IMR-90 (cell line): ENCODE measurements at regions not wholly inside any gene's neighbourhood (a gene's known extent, or its start where the extent isn't known, plus 50 kb on each side); places are given as distances from the start of the nearest gene placed in this dataset.

Experiments
- ATAC-seq: fragments of 200-7000 bp; cut with Tn5 transposase; 2 replicates; pipeline ENCODE4 v1.9.1; 2020; ENCODE audit warnings: low read depth, mild to moderate bottlenecking, moderate library complexity
- BruUV-seq: library from RNA; stranded (reverse); fragments of 400-500 nt; replicated peaks from 2 replicates; lab custom pipeline; 2021; lab: Mats Ljungman, UMichigan
- CTCF ChIA-PET: fragments of 300-600 bp; formaldehyde crosslinking; extraction: SDS; loops from one replicate; lab custom pipeline; 2021; ENCODE audit warnings: antibody characterized with exemption; lab: Yijun Ruan, JAX
- POLR2A ChIA-PET: fragments of 300-600 bp; sonication (Branson Sonifier 250); formaldehyde crosslinking; loops from one replicate; lab custom pipeline; 2022; ENCODE audit warnings: antibody characterized with exemption; ENCODE audit not compliant: unreplicated experiment; lab: Charles Lee
- DNase-seq: peaks from one replicate; pipeline ENCODE4 v3.0.0; 2013
- H2AFZ ChIP-seq: replicated peaks from 2 replicates; pipeline ENCODE3; 2013; ENCODE audit warnings: low read length, mild to moderate bottlenecking; ENCODE audit not compliant: poor library complexity
- H2AK5ac ChIP-seq: 2 replicates; pipeline ENCODE4 v1.6.1; 2013; ENCODE audit warnings: low read depth, low read length, inconsistent platforms
- H2AK9ac ChIP-seq: replicated peaks from 2 replicates; pipeline ENCODE3; 2013; ENCODE audit warnings: mild to moderate bottlenecking, low read depth, low read length, moderate library complexity; ENCODE audit not compliant: poor library complexity
- H2BK120ac ChIP-seq: 2 replicates; pipeline ENCODE4 v1.6.1; 2013; ENCODE audit warnings: low read depth, low read length, inconsistent platforms
- H2BK15ac ChIP-seq: 3 replicates; pipeline ENCODE4 v1.6.1; 2013; ENCODE audit warnings: low read depth, low read length, inconsistent platforms
- H2BK20ac ChIP-seq: 2 replicates; pipeline ENCODE4 v1.6.1; 2013; ENCODE audit warnings: low read depth, mild to moderate bottlenecking, inconsistent platforms, low read length, moderate library complexity
- H2BK5ac ChIP-seq: 2 replicates; pipeline ENCODE4 v1.6.1; 2013; ENCODE audit warnings: mild to moderate bottlenecking, low read depth, low read length, inconsistent platforms; ENCODE audit not compliant: poor library complexity, severe bottlenecking
- H3K14ac ChIP-seq: replicated peaks from 2 replicates; pipeline ENCODE4 v1.6.1; 2013; ENCODE audit warnings: low read depth, low read length, inconsistent platforms
- H3K18ac ChIP-seq: 2 replicates; pipeline ENCODE4 v1.6.1; 2013; ENCODE audit warnings: low read depth, low read length, control low read depth
- H3K23ac ChIP-seq: 2 replicates; pipeline ENCODE4 v1.6.1; 2013; ENCODE audit warnings: low read depth, low read length, inconsistent platforms
- H3K27ac ChIP-seq: 2 replicates; pipeline ENCODE4 v1.5.1; 2013; ENCODE audit warnings: mild to moderate bottlenecking, control low read depth, low read length; ENCODE audit not compliant: insufficient read depth
- H3K27me3 ChIP-seq: 2 replicates; pipeline ENCODE4 v1.6.1; 2013; ENCODE audit warnings: low read length; ENCODE audit not compliant: control insufficient read depth, insufficient read depth
- H3K36me3 ChIP-seq: 2 replicates; pipeline ENCODE4 v1.6.1; 2013; ENCODE audit warnings: low read length, mixed read lengths; ENCODE audit not compliant: control insufficient read depth, insufficient read depth
- H3K4ac ChIP-seq: 2 replicates; pipeline ENCODE4 v1.6.1; 2013; ENCODE audit warnings: low read depth, low read length, inconsistent platforms
- H3K4me1 ChIP-seq: 2 replicates; pipeline ENCODE4 v1.6.1; 2013; ENCODE audit warnings: low read length, mixed read lengths; ENCODE audit not compliant: control insufficient read depth, insufficient read depth
- H3K4me2 ChIP-seq: 2 replicates; pipeline ENCODE4 v1.6.1; 2013; ENCODE audit warnings: low read depth, mild to moderate bottlenecking, control low read depth, low read length, moderate library complexity
- H3K4me3 ChIP-seq: 2 replicates; pipeline ENCODE4 v1.5.1; 2013; ENCODE audit warnings: low read depth, mild to moderate bottlenecking, control low read depth, low read length, moderate library complexity; ENCODE audit not compliant: insufficient read depth
- H3K56ac ChIP-seq: 2 replicates; pipeline ENCODE4 v1.6.1; 2013; ENCODE audit warnings: low read length, inconsistent platforms; ENCODE audit not compliant: insufficient read depth; ENCODE audit errors: extremely low read depth
- H3K79me1 ChIP-seq, 2 experiments: 2 replicates each; pipeline ENCODE4 v1.6.1; 2013; ENCODE audit warnings: low read length in 2 of 2, inconsistent platforms in 1 of 2, low read depth in 1 of 2
- H3K9ac ChIP-seq: 2 replicates; pipeline ENCODE4 v1.6.1; 2013; ENCODE audit warnings: low read depth, low read length, control low read depth
- H3K9me1 ChIP-seq: 2 replicates; pipeline ENCODE4 v1.6.1; 2013; ENCODE audit warnings: low read length, inconsistent platforms; ENCODE audit not compliant: insufficient read depth
- H3K9me3 ChIP-seq: 2 replicates; pipeline ENCODE4 v1.6.1; 2013; ENCODE audit warnings: low read length; ENCODE audit not compliant: control insufficient read depth, insufficient read depth
- H4K20me1 ChIP-seq: 2 replicates; pipeline ENCODE4 v1.6.1; 2013; ENCODE audit warnings: low read length, inconsistent platforms; ENCODE audit not compliant: insufficient read depth
- H4K5ac ChIP-seq: 2 replicates; pipeline ENCODE4 v1.6.1; 2013; ENCODE audit warnings: mild to moderate bottlenecking, low read depth, low read length, control low read depth
- H4K8ac ChIP-seq, 2 experiments: 2 replicates each; pipeline ENCODE4 v1.6.1; 2013; ENCODE audit warnings: low read depth in 2 of 2, low read length in 2 of 2, control low read depth in 1 of 2, inconsistent platforms in 1 of 2
- H4K91ac ChIP-seq: 2 replicates; pipeline ENCODE4 v1.6.1; 2013; ENCODE audit warnings: low read depth, low read length, inconsistent platforms; ENCODE audit not compliant: insufficient read depth
- BHLHE40 ChIP-seq: fragments of 150-350 bp; IDR thresholded peaks from 2 replicates; pipeline ENCODE4 v1.6.1; 2016; ENCODE audit warnings: mild to moderate bottlenecking, low read depth, low read length
- CEBPB ChIP-seq: IDR thresholded peaks from 2 replicates; pipeline ENCODE4 v1.6.1; 2012; ENCODE audit warnings: low read depth, low read length, improper control_type of control experiment
- CHD1 ChIP-seq: IDR thresholded peaks from 2 replicates; pipeline ENCODE4 v1.6.1; 2012; ENCODE audit warnings: low read depth, low read length, improper control_type of control experiment
- CTCF ChIP-seq: conservative IDR thresholded peaks from 2 replicates; pipeline ENCODE4 v1.5.1; 2012; ENCODE audit warnings: mild to moderate bottlenecking, low read depth, low read length, improper control_type of control experiment
- ELK1 ChIP-seq: fragments of 150-350 bp; IDR thresholded peaks from 2 replicates; pipeline ENCODE4 v1.6.1; 2016; ENCODE audit warnings: low read depth, mild to moderate bottlenecking, low read length, moderate library complexity, borderline replicate concordance
- MAFK ChIP-seq: IDR thresholded peaks from 2 replicates; pipeline ENCODE4 v1.6.1; 2012; ENCODE audit warnings: low read depth, low read length, improper control_type of control experiment
- NFE2L2 ChIP-seq: fragments of 150-350 bp; IDR thresholded peaks from 2 replicates; pipeline ENCODE4 v1.6.1; 2016; ENCODE audit warnings: low read depth, mild to moderate bottlenecking, low read length
- RCOR1 ChIP-seq: IDR thresholded peaks from 2 replicates; pipeline ENCODE4 v1.6.1; 2012; ENCODE audit warnings: mild to moderate bottlenecking, low read length, improper control_type of control experiment; ENCODE audit not compliant: insufficient replicate concordance
- RFX5 ChIP-seq: IDR thresholded peaks from 2 replicates; pipeline ENCODE4 v1.8.0; 2012; ENCODE audit warnings: low read depth, mild to moderate bottlenecking, low read length, moderate library complexity
- USF2 ChIP-seq: fragments of 150-350 bp; IDR thresholded peaks from 2 replicates; pipeline ENCODE4 v1.6.1; 2017; ENCODE audit warnings: mild to moderate bottlenecking, antibody characterized with exemption, low read length, low read depth
- WGBS, 2 experiments: methylation state at CpG; one replicate each; pipeline versions ENCODE4 v1.1.5 to v1.1.7; 2013; ENCODE audit warnings: missing lambda C conversion rate in 2 of 2; ENCODE audit not compliant: insufficient read length in 1 of 2; ENCODE audit errors: extremely low coverage in 2 of 2; 5-methylcytosine and 5-hydroxymethylcytosine counted together
- dilution Hi-C: fragments of 300-500 bp; cut with HindIII; formaldehyde crosslinking; loops from one replicate; pipeline ENCODE4 v1.14.3; 2018; ENCODE audit warnings: low sequenced_read_pairs; ENCODE audit not compliant: unreplicated experiment
- in situ Hi-C: fragments of 300-500 bp; cut with MboI; formaldehyde crosslinking; loops from 3 replicates; pipeline ENCODE4 v1.14.3; 2019; ENCODE audit warnings: low sequenced_read_pairs, inconsistent platforms, mixed read lengths
- intact Hi-C: fragments of 100-400 bp; cut with micrococcal nuclease; formaldehyde crosslinking; loops from 2 replicates; pipeline ENCODE4 v1.10.0; 2022

GRCh38 chr5:5675511-5675910, 253.0 kb downstream of the ICE1 start:
- TF ChIP-seq NFE2L2 = no peak
- no peak for TF ChIP-seq ELK1
- no peak for TF ChIP-seq USF2
- TF ChIP-seq RCOR1 = no peak
- TF ChIP-seq CEBPB = no peak
- TF ChIP-seq BHLHE40 = no peak
- TF ChIP-seq RFX5 = no peak
- no peak for TF ChIP-seq MAFK
- no peak for TF ChIP-seq CHD1
- no peak for TF ChIP-seq CTCF
- Histone ChIP-seq H3K4me2 (no peak overlapping the region), H3K14ac (no peak overlapping the region), H3K4ac (no peak overlapping the region), H2AFZ (no peak overlapping the region), H3K36me3 (no peaks in the 10 kb centered on the region), H3K18ac (no peak overlapping the region), H3K79me1 (no peaks in the 10 kb centered on the region), H3K9me3 (peaks cover 17% of the 10 kb centered on the region), H3K27ac (no peak overlapping the region), H3K9me1 (no peaks in the 10 kb centered on the region), H4K5ac (no peak overlapping the region), H2BK20ac (no peak overlapping the region), H3K4me3 (no peak overlapping the region), H3K9ac (no peak overlapping the region), H4K20me1 (no peaks in the 10 kb centered on the region), H4K8ac (no peak overlapping the region), H2AK5ac (no peak overlapping the region), H2BK5ac (no peak overlapping the region), H3K23ac (no peak overlapping the region), H2AK9ac (no peak overlapping the region), H3K4me1 (no peaks in the 10 kb centered on the region), H3K56ac (no peak overlapping the region), H2BK15ac (no peak overlapping the region), H2BK120ac (no peak overlapping the region), H4K91ac (no peak overlapping the region), H3K27me3 (no peaks in the 10 kb centered on the region)
- no peak for DNase-seq
- ChIA-PET CTCF (no interaction called here), POLR2A (no interaction called here)
- intact Hi-C loops (no loop called here), in situ Hi-C loops (no loop called here), dilution Hi-C loops (no loop called here)
- ATAC-seq = no peak
- no CpG with 5 or more reads among the region's 1 CpG for WGBS, 2 experiments
- no TSS peak for BruUV-seq
